Mammary epithelial cell (primary cell): ENCODE measurements at regions not wholly inside any gene's neighbourhood (a gene's known extent, or its start where the extent isn't known, plus 50 kb on each side); places are given as distances from the start of the nearest gene placed in this dataset.
"Not testable (repeated sequence)": the region's sequence is repeated elsewhere in the genome, so short reads cannot be mapped to it uniquely, and the experiment has no call there.

ENCODE experiments used
- EZH2 ChIP-seq: IDR thresholded peaks from 2 replicates; pipeline ENCODE4 v1.6.1; 2012; ENCODE audit warnings: low read length, inconsistent platforms, borderline replicate concordance
- TF ChIP-seq, protein P1 (sequence below), 2 donors: IDR thresholded peaks in 1 of 2; conservative IDR thresholded peaks in 1 of 2; 2 replicates each; pipeline ENCODE4 v1.5.1; 2011 to 2012; ENCODE audit warnings: inconsistent platforms in 2 of 2, low read length in 2 of 2, mild to moderate bottlenecking in 2 of 2, control low read depth in 1 of 2, low read depth in 1 of 2; ENCODE audit not compliant: insufficient read depth in 1 of 2; ENCODE audit errors: extremely low read depth in 1 of 2

DNA sequence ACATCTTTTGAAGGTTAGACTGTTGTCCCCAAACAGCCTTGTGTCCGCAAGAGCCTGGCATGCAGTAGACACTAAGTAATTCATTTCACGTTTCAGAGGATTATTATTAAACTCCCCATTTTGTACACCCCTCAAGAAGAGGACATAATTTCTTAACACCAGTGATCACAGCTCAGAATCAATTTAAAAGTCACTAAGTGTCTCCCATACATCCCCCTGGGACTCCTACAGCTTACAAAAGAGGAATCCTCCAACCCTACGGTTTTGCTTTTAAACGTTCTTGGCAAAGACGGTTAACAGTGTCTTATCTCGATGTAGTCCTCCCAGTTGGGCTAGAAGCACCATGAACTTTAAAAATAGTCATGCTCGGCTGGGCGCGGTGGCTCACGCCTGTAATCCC, 81.2 kb upstream of the PDPR start:
- TF ChIP-seq, protein P1, sequence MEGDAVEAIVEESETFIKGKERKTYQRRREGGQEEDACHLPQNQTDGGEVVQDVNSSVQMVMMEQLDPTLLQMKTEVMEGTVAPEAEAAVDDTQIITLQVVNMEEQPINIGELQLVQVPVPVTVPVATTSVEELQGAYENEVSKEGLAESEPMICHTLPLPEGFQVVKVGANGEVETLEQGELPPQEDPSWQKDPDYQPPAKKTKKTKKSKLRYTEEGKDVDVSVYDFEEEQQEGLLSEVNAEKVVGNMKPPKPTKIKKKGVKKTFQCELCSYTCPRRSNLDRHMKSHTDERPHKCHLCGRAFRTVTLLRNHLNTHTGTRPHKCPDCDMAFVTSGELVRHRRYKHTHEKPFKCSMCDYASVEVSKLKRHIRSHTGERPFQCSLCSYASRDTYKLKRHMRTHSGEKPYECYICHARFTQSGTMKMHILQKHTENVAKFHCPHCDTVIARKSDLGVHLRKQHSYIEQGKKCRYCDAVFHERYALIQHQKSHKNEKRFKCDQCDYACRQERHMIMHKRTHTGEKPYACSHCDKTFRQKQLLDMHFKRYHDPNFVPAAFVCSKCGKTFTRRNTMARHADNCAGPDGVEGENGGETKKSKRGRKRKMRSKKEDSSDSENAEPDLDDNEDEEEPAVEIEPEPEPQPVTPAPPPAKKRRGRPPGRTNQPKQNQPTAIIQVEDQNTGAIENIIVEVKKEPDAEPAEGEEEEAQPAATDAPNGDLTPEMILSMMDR (conservative IDR thresholded peaks at IDR 0.05 in 1 of 2, IDR thresholded peaks at IDR 0.05 in 1 of 2; ENCODE audit: extremely low read depth in 1 of 2, insufficient read depth in 1 of 2, low read depth in 1 of 2, low read length in 2 of 2) = not testable (repeated sequence)
- not testable (repeated sequence) for TF ChIP-seq EZH2
